H1 (cell line): ENCODE measurements at regions not wholly inside any gene's neighbourhood (a gene's known extent, or its start where the extent isn't known, plus 50 kb on each side); places are given as distances from the start of the nearest gene placed in this dataset.

Experiments used
- CTCF ChIA-PET: fragments of 300-600 bp; sonication (Branson Sonifier 250); formaldehyde crosslinking; loops from one replicate; lab custom pipeline; 2021; ENCODE audit not compliant: partially characterized antibody; lab: Charles Lee
- POLR2A ChIA-PET: fragments of 300-600 bp; sonication (Branson Sonifier 250); formaldehyde crosslinking; loops from one replicate; lab custom pipeline; 2021; ENCODE audit warnings: inconsistent platforms; ENCODE audit not compliant: partially characterized antibody; lab: Charles Lee
- DNase-seq, 2 experiments: peaks; one replicate each; pipeline versions ENCODE4 v3.0.0 to v3.0.0-alpha.2; 2010 to 2022; ENCODE audit warnings: low spot score in 2 of 2, low read depth in 1 of 2, mixed read lengths in 1 of 2
- FAIRE-seq: peaks from 2 replicates; lab custom pipeline; 2011; peaks lifted over from hg19 to GRCh38; lab: Jason Lieb, UNC
- H2AFZ ChIP-seq: 2 replicates; pipeline ENCODE4 v1.8.1; 2012; ENCODE audit warnings: low read length, inconsistent platforms
- H2AK5ac ChIP-seq: 2 replicates; pipeline ENCODE4 v1.6.1; 2013; ENCODE audit warnings: low read depth, low read length
- H2BK120ac ChIP-seq: replicated peaks from 2 replicates; pipeline ENCODE3; 2013; ENCODE audit warnings: low read depth, low read length, inconsistent platforms
- H2BK12ac ChIP-seq: 2 replicates; pipeline ENCODE4 v1.6.1; 2013; ENCODE audit warnings: low read depth, low read length
- H2BK15ac ChIP-seq: 2 replicates; pipeline ENCODE4 v1.6.1; 2013; ENCODE audit warnings: low read length
- H2BK20ac ChIP-seq: 2 replicates; pipeline ENCODE4 v1.6.1; 2013; ENCODE audit warnings: low read length
- H2BK5ac ChIP-seq: 2 replicates; pipeline ENCODE4 v1.6.1; 2013; ENCODE audit warnings: low read depth, low read length
- H3K14ac ChIP-seq: 2 replicates; pipeline ENCODE4 v1.6.1; 2013; ENCODE audit warnings: inconsistent platforms; ENCODE audit not compliant: insufficient read length
- H3K18ac ChIP-seq: 2 replicates; pipeline ENCODE4 v1.6.1; 2013; ENCODE audit warnings: low read length; ENCODE audit errors: extremely low read depth
- H3K23ac ChIP-seq: 2 replicates; pipeline ENCODE4 v1.6.1; 2013; ENCODE audit warnings: inconsistent platforms; ENCODE audit not compliant: insufficient read length
- H3K23me2 ChIP-seq: 2 replicates; pipeline ENCODE4 v1.6.1; 2013; ENCODE audit warnings: low read depth, low read length
- H3K27ac ChIP-seq: 2 replicates; pipeline ENCODE4 v1.6.1; 2011; ENCODE audit warnings: low read depth, low read length, inconsistent platforms
- H3K27me3 ChIP-seq, 4 experiments: replicated peaks in 1 of 4; 1 replicate in 1 of 4; 2 replicates in 3 of 4; pipeline versions ENCODE4 v1.6.1 to v1.8.1; 2011 to 2013; ENCODE audit warnings: low read length in 3 of 4, mild to moderate bottlenecking in 3 of 4, inconsistent platforms in 2 of 4, mixed read lengths in 2 of 4, moderate library complexity in 1 of 4; ENCODE audit not compliant: control insufficient read depth in 3 of 4, insufficient read depth in 3 of 4; ENCODE audit errors: extremely low read depth in 1 of 4
- H3K36me3 ChIP-seq, 4 experiments: 2 replicates each; pipeline versions ENCODE4 v1.6.1 to v1.8.1; 2011 to 2013; ENCODE audit warnings: mild to moderate bottlenecking in 4 of 4, low read length in 3 of 4, moderate library complexity in 2 of 4, control low read depth in 1 of 4, inconsistent platforms in 1 of 4; ENCODE audit not compliant: insufficient read depth in 4 of 4, control insufficient read depth in 2 of 4
- H3K4ac ChIP-seq: replicated peaks from 2 replicates; pipeline ENCODE3; 2013; ENCODE audit warnings: low read length, low read depth, mixed read lengths, inconsistent platforms; ENCODE audit not compliant: insufficient read length
- H3K4me1 ChIP-seq, 4 experiments: replicated peaks in 1 of 4; 1 replicate in 1 of 4; 2 replicates in 3 of 4; pipeline versions ENCODE4 v1.6.1 to v1.8.1; 2011 to 2013; ENCODE audit warnings: low read length in 3 of 4, inconsistent platforms in 2 of 4, mixed read lengths in 1 of 4; ENCODE audit not compliant: insufficient read depth in 4 of 4, control insufficient read depth in 3 of 4
- H3K4me2 ChIP-seq, 2 experiments: 2 replicates each; pipeline versions ENCODE4 v1.6.1 to v1.8.1; 2011 to 2013; ENCODE audit warnings: low read depth in 2 of 2, low read length in 2 of 2, control low read depth in 1 of 2, inconsistent platforms in 1 of 2, mild to moderate bottlenecking in 1 of 2; ENCODE audit not compliant: insufficient read depth in 1 of 2
- H3K4me3 ChIP-seq, 4 experiments: fragments of 200-600, 300-600 bp in 1 of 4; sonication (generic), shearing (Covaris generic), sonication (Bioruptor Twin) in 1 of 4; 2 replicates each; pipeline versions ENCODE4 v1.5.1 to v1.8.1; 2011 to 2016; ENCODE audit warnings: low read length in 4 of 4, low read depth in 3 of 4, control low read depth in 2 of 4, inconsistent platforms in 2 of 4, mild to moderate bottlenecking in 2 of 4, mixed read lengths in 1 of 4, moderate library complexity in 1 of 4; ENCODE audit not compliant: insufficient read depth in 2 of 4; ENCODE audit errors: extremely low read depth in 1 of 4
- H3K56ac ChIP-seq: replicated peaks from 2 replicates; pipeline ENCODE3; 2013; ENCODE audit warnings: low read depth, mild to moderate bottlenecking, mixed read lengths, low read length, inconsistent platforms; ENCODE audit not compliant: insufficient read length
- H3K79me1 ChIP-seq: 2 replicates; pipeline ENCODE4 v1.6.1; 2013; ENCODE audit warnings: low read depth, low read length, control low read depth
- H3K79me2 ChIP-seq, 2 experiments: 2 replicates each; pipeline versions ENCODE4 v1.6.1 to v1.8.1; 2012 to 2013; ENCODE audit warnings: low read length in 2 of 2, mild to moderate bottlenecking in 2 of 2, inconsistent platforms in 1 of 2; ENCODE audit not compliant: insufficient read depth in 2 of 2, control insufficient read depth in 1 of 2
- H3K9ac ChIP-seq, 4 experiments: replicated peaks in 1 of 4; 1 replicate in 1 of 4; 2 replicates in 3 of 4; pipeline versions ENCODE4 v1.6.1 to v1.8.1; 2011 to 2013; ENCODE audit warnings: low read depth in 3 of 4, low read length in 3 of 4, control low read depth in 2 of 4, mild to moderate bottlenecking in 2 of 4, moderate library complexity in 2 of 4, inconsistent platforms in 1 of 4; ENCODE audit errors: extremely low read depth in 1 of 4
- H3K9me3 ChIP-seq, 2 experiments: 2 replicates each; pipeline versions ENCODE4 v1.6.1 to v1.8.1; 2012 to 2013; ENCODE audit warnings: mild to moderate bottlenecking in 2 of 2, moderate library complexity in 2 of 2, control low read depth in 1 of 2, inconsistent platforms in 1 of 2, low read depth in 1 of 2, low read length in 1 of 2, mixed read lengths in 1 of 2; ENCODE audit not compliant: insufficient read depth in 2 of 2
- H4K20me1 ChIP-seq, 2 experiments: replicated peaks in 1 of 2; 2 replicates each; pipeline versions ENCODE3 to v1.8.1; 2011 to 2013; ENCODE audit warnings: inconsistent platforms in 2 of 2, low read length in 2 of 2, mild to moderate bottlenecking in 1 of 2; ENCODE audit not compliant: insufficient read depth in 2 of 2, control insufficient read depth in 1 of 2
- H4K5ac ChIP-seq: 2 replicates; pipeline ENCODE4 v1.6.1; 2013; ENCODE audit warnings: low read length, low read depth, mixed read lengths, inconsistent platforms; ENCODE audit not compliant: insufficient read length
- H4K8ac ChIP-seq: 2 replicates; pipeline ENCODE4 v1.8.0; 2013; ENCODE audit warnings: mild to moderate bottlenecking, moderate library complexity, low read length, inconsistent platforms; ENCODE audit not compliant: insufficient read depth; ENCODE audit errors: extremely low read depth
- H4K91ac ChIP-seq: replicated peaks from 2 replicates; pipeline ENCODE3; 2013; ENCODE audit warnings: low read length, mixed read lengths, inconsistent platforms; ENCODE audit not compliant: insufficient read length
- EP300 ChIP-seq, 2 experiments: IDR thresholded peaks; 1 replicate in 1 of 2; 2 replicates in 1 of 2; pipeline ENCODE4 v1.6.1; 2011 to 2012; ENCODE audit warnings: low read depth in 2 of 2, low read length in 2 of 2, mild to moderate bottlenecking in 2 of 2, borderline replicate concordance in 1 of 2, inconsistent platforms in 1 of 2, moderate library complexity in 1 of 2
- EZH2 ChIP-seq: fragments of 200-600 bp; sonication (generic); IDR thresholded peaks from 2 replicates; pipeline ENCODE4 v1.7.1; 2012; ENCODE audit warnings: low read depth, mild to moderate bottlenecking, moderate library complexity, low read length, inconsistent platforms; ENCODE audit not compliant: severe bottlenecking
- WGBS, 2 experiments: shearing (Covaris generic) in 1 of 2; methylation state at CpG; one replicate each; pipeline versions ENCODE4 v1.1.6 to v1.1.7; 2013 to 2015; ENCODE audit warnings: low lambda C conversion rate in 2 of 2, mixed read lengths in 2 of 2, inconsistent platforms in 1 of 2, low coverage in 1 of 2, missing lambda C conversion rate in 1 of 2; ENCODE audit not compliant: insufficient replicate concordance in 2 of 2, insufficient coverage in 1 of 2, insufficient read length in 1 of 2; ENCODE audit errors: extremely low coverage in 1 of 2, missing lambda C conversion rate in 1 of 2; 5-methylcytosine and 5-hydroxymethylcytosine counted together

- ChIA-PET CTCF (interaction anchor here (1.0 kb wide), 1 partner anchor 9 kb away, joined by 3 read pairs; no protein-coding TSS in a partner anchor), POLR2A (no interaction called here)
- Histone ChIP-seq H3K36me3 (no peaks in the 10 kb centered on the region), H3K9me3 (no peaks in the 10 kb centered on the region; a peak in 1 of 4 replicates), H4K5ac (no peak overlapping the region), H3K4me1 (peaks cover 0 to 10% (median 8%) of the 10 kb centered on the region in 4 experiments; a peak in 5 of 7 replicates), H3K79me2 (no peaks in the 10 kb centered on the region), H2BK20ac (no peak overlapping the region), H3K4me3 (no peak overlapping the region), H2BK5ac (no peak overlapping the region), H2AK5ac (no peak overlapping the region), H3K23ac (no peak overlapping the region), H4K20me1 (no peaks in the 10 kb centered on the region), H3K27me3 (no peaks in the 10 kb centered on the region), H3K79me1 (no peaks in the 10 kb centered on the region), H3K23me2 (no peaks in the 10 kb centered on the region), H4K91ac (no peak overlapping the region), H2BK120ac (no peak overlapping the region), H2AFZ (peak overlapping the region; percentile 84), H3K14ac (no peak overlapping the region), H3K4me2 (peak overlapping the region in 1 of 2 experiments; percentile 41; a peak in 2 of 4 replicates), H3K27ac (no peak overlapping the region), H4K8ac (no peak overlapping the region), H3K56ac (no peak overlapping the region), H3K18ac (no peak overlapping the region), H2BK15ac (no peak overlapping the region), H3K4ac (no peak overlapping the region), H3K9ac (no peak overlapping the region), H2BK12ac (no peak overlapping the region)
- DNase-seq (peak in 1 of 2 experiments; percentile 47), FAIRE-seq (no peak)
- WGBS, 2 experiments, result 71% methylated on average over 10 of the region's 10 CpGs; no CpG with 5 or more reads in 1 of the 2 experiments
- TF ChIP-seq EZH2 (no peak), EP300 (IDR thresholded peaks at IDR 0.05; ENCODE audit: borderline replicate concordance in 1 of 2, low read depth in 2 of 2, low read length in 2 of 2) (no peak)
Observed at GRCh38 chr2:5409898-5410381, 282.2 kb upstream of the SOX11 start.
